ENCODE measurements at regions not wholly inside any gene's neighbourhood (a gene's known extent, or its start where the extent isn't known, plus 50 kb on each side); places are given as distances from the start of the nearest gene placed in this dataset.
"Not testable (repeated sequence)": the region's sequence is repeated elsewhere in the genome, so short reads cannot be mapped to it uniquely, and the experiment has no call there.

- DNase-seq: no peak
Observed at GRCh38 chr2:2730301-2730833, 399.3 kb upstream of the MYT1L start.

GRCh38 chr2:2729246-2729645 is 398.2 kb upstream of the MYT1L start:
- no peak for DNase-seq

GRCh38 chr2:2728635-2729034 is 397.6 kb upstream of the MYT1L start:
- no peak for DNase-seq

- no peak for DNase-seq
Observed at GRCh38 chr2:2727876-2728511, 396.9 kb upstream of the MYT1L start.

GRCh38 chr2:2726163-2726562 is 395.1 kb upstream of the MYT1L start:
- DNase-seq: no peak

- no peak for DNase-seq
Observed at GRCh38 chr2:2723064-2723463, 392.0 kb upstream of the MYT1L start.

- DNase-seq: no peak
Observed at GRCh38 chr2:2721296-2721835, 390.3 kb upstream of the MYT1L start.

- DNase-seq: not testable (repeated sequence)
Observed at GRCh38 chr2:2720806-2721205, 389.7 kb upstream of the MYT1L start.

- no peak for DNase-seq
Observed at GRCh38 chr2:2720351-2720750, 389.3 kb upstream of the MYT1L start.

- DNase-seq: no peak
Observed at GRCh38 chr2:2719781-2720180, 388.7 kb upstream of the MYT1L start.

- no peak for DNase-seq
Observed at GRCh38 chr2:2719015-2719414, 387.9 kb upstream of the MYT1L start.

- DNase-seq: no peak
Observed at GRCh38 chr2:2717406-2717805, 386.3 kb upstream of the MYT1L start.

GRCh38 chr2:2716771-2717170 is 385.7 kb upstream of the MYT1L start:
- no peak for DNase-seq

GRCh38 chr2:2715036-2715818 is 384.2 kb upstream of the MYT1L start:
- DNase-seq: no peak

- DNase-seq: no peak
Observed at GRCh38 chr2:2714408-2714807, 383.3 kb upstream of the MYT1L start.

- no peak for DNase-seq
Observed at GRCh38 chr2:2709431-2709770, 378.3 kb upstream of the MYT1L start.

GRCh38 chr2:2708575-2709430 is 377.7 kb upstream of the MYT1L start:
- DNase-seq: no peak

GRCh38 chr2:2707206-2707991 is 376.3 kb upstream of the MYT1L start:
- DNase-seq: no peak

GRCh38 chr2:2706306-2706705 is 375.2 kb upstream of the MYT1L start:
- no peak for DNase-seq

GRCh38 chr2:2705871-2706270 is 374.8 kb upstream of the MYT1L start:
- DNase-seq: no peak

- no peak for DNase-seq
Observed at GRCh38 chr2:2704428-2705090, 373.5 kb upstream of the MYT1L start.

Data from stimulated activated CD4-positive, alpha-beta T cell treated with anti-CD3 and anti-CD28 coated beads, Interleukin-12 subunit alpha, Interleukin-12 subunit beta, amount 100 ng/mL, for 4 hours (primary cell).